DND-41 (cell line): ENCODE measurements at regions not wholly inside any gene's neighbourhood (a gene's known extent, or its start where the extent isn't known, plus 50 kb on each side); places are given as distances from the start of the nearest gene placed in this dataset.
A peak's percentile ranks its signal among the peaks of the same experiment; 100 is the strongest.

Experiments used
- CTCF ChIP-seq: IDR thresholded peaks from 2 replicates; pipeline ENCODE4 v1.5.1; 2012; ENCODE audit warnings: borderline replicate concordance, low read length, moderate library complexity, mild to moderate bottlenecking; ENCODE audit not compliant: poor library complexity, severe bottlenecking; ENCODE audit errors: extremely low read depth
- EZH2 ChIP-seq: IDR thresholded peaks from 3 replicates; pipeline ENCODE4 v1.6.1; 2012; ENCODE audit warnings: borderline replicate concordance, low read depth, mild to moderate bottlenecking, moderate library complexity, low read length, inconsistent platforms; ENCODE audit not compliant: severe bottlenecking

DNA sequence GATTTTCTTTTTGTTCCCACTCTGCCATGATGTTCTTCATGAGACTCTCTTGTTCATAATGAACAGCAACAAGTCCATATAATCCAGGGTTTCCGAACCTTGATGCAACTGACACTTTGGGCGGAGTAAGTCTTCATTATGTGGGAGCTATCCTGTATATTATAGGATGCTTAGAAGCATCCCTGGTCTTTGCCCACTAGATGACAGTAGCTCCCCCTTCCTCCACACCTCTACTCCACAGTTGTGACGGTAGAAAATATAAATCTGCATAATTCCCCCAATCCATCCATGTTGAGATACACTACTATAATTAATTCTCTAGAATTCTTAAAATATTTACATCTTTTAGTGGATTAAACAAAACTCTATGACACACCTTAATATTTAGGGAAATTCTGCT lies 482.2 kb upstream of the CELF4 start:
- TF ChIP-seq CTCF: peak; percentile 30
- no peak for TF ChIP-seq EZH2
